Right lobe of liver (tissue), 4 donors: ENCODE measurements at regions not wholly inside any gene's neighbourhood (a gene's known extent, or its start where the extent isn't known, plus 50 kb on each side); places are given as distances from the start of the nearest gene placed in this dataset.

Source experiments
- POLR2A ChIP-seq: fragments of 450-650 bp; IDR thresholded peaks from one replicate; pipeline ENCODE4 v1.6.1; 2017; ENCODE audit warnings: antibody characterized with exemption, mild to moderate bottlenecking
- TF ChIP-seq, protein P1 (sequence below), 4 donors: fragments of 200-600 bp in 3 of 4; fragments of 450-650 bp in 1 of 4; IDR thresholded peaks; one replicate each; pipeline versions ENCODE4 v1.5.1 to v1.8.0; 2016 to 2022; ENCODE audit warnings: antibody characterized with exemption in 4 of 4, mild to moderate bottlenecking in 2 of 4
- donor health status: DM: no; HTN: no; CAD: no.
- donor health status: DM: no; HTN: no; CAD: no.
- donor health status: DM: no; HTN: yes; CAD: no.

DNA sequence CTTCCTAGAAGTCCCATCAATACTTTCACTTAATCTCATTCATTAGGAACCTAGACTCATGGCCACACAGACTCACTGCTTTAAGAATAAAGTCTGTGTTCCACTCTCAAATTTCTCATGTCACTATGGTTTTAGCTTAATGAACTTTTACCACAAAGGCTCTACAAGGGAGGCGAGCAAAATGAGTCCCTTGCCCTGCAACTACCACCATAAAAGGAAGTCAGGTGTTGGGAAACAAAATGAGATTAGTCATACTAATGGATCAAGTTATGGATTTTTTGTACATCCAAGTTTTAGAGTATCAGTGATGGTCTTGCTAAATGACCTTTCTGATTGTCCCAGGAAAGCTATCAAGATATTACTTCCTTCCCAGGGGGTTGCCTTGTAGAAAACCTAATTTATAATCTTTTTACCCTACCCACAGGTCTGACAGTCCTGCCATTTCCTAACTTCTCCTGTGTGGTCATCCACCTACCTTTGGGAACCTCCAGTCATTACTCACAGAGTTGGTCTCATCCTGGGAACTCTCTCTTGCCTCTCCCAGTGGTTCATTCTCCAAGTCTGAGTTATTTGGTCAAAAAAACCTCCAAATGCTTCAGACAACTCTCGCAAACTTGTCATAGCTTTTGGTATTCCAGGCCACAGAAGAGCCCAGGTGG, 51.8 kb upstream of the SLC16A1 start:
- TF ChIP-seq, protein P1, sequence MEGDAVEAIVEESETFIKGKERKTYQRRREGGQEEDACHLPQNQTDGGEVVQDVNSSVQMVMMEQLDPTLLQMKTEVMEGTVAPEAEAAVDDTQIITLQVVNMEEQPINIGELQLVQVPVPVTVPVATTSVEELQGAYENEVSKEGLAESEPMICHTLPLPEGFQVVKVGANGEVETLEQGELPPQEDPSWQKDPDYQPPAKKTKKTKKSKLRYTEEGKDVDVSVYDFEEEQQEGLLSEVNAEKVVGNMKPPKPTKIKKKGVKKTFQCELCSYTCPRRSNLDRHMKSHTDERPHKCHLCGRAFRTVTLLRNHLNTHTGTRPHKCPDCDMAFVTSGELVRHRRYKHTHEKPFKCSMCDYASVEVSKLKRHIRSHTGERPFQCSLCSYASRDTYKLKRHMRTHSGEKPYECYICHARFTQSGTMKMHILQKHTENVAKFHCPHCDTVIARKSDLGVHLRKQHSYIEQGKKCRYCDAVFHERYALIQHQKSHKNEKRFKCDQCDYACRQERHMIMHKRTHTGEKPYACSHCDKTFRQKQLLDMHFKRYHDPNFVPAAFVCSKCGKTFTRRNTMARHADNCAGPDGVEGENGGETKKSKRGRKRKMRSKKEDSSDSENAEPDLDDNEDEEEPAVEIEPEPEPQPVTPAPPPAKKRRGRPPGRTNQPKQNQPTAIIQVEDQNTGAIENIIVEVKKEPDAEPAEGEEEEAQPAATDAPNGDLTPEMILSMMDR (IDR thresholded peaks at IDR 0.05) = no peak
- TF ChIP-seq POLR2A = no peak
